ENCODE measurements at regions not wholly inside any gene's neighbourhood (a gene's known extent, or its start where the extent isn't known, plus 50 kb on each side); places are given as distances from the start of the nearest gene placed in this dataset.

GRCh38 chr20:4299773-4300172 is 50.7 kb upstream of the ADRA1D start:
- Histone ChIP-seq H3K4me1 (ENCODE audit: low read length) (no peaks in the 10 kb centered on the region), H3K9ac (ENCODE audit: low read length) (no peak overlapping the region), H3K9me2 (replicated peaks; ENCODE audit: insufficient read depth, low read length) (no peaks in the 10 kb centered on the region), H3K36me3 (ENCODE audit: insufficient read depth, low read length) (no peaks in the 10 kb centered on the region), H3K4me3 (ENCODE audit: low read length) (no peak overlapping the region), H2AFZ (ENCODE audit: low read length) (no peak overlapping the region), H4K20me1 (ENCODE audit: insufficient read depth, low read depth, low read length) (no peaks in the 10 kb centered on the region), H3K4me2 (ENCODE audit: low read depth, low read length, poor library complexity, severe bottlenecking) (no peak overlapping the region), H3K27ac (ENCODE audit: low read length) (no peak overlapping the region), H3K27me3 (ENCODE audit: low read length) (0 out of 2 replicates have a peak, but pooled peaks cover 4% of the 10 kb centered on the region), H3K9me3 (ENCODE audit: low read length) (no peaks in the 10 kb centered on the region), H3K79me2 (ENCODE audit: low read length) (no peaks in the 10 kb centered on the region)
- no peak for DNase-seq

GRCh38 chr20:4299216-4299615 is 50.1 kb upstream of the ADRA1D start:
- Histone ChIP-seq H3K4me2 (ENCODE audit: low read depth, low read length, poor library complexity, severe bottlenecking) (no peak overlapping the region), H3K9ac (ENCODE audit: low read length) (no peak overlapping the region), H3K27ac (ENCODE audit: low read length) (no peak overlapping the region), H3K4me1 (ENCODE audit: low read length) (no peaks in the 10 kb centered on the region), H3K79me2 (ENCODE audit: low read length) (no peaks in the 10 kb centered on the region), H3K4me3 (ENCODE audit: low read length) (no peak overlapping the region), H4K20me1 (ENCODE audit: insufficient read depth, low read depth, low read length) (no peaks in the 10 kb centered on the region), H3K27me3 (ENCODE audit: low read length) (0 out of 2 replicates have a peak, but pooled peaks cover 4% of the 10 kb centered on the region), H2AFZ (ENCODE audit: low read length) (no peak overlapping the region), H3K36me3 (ENCODE audit: insufficient read depth, low read length) (no peaks in the 10 kb centered on the region), H3K9me3 (ENCODE audit: low read length) (no peaks in the 10 kb centered on the region), H3K9me2 (replicated peaks; ENCODE audit: insufficient read depth, low read length) (no peaks in the 10 kb centered on the region)
- no peak for DNase-seq
